ENCODE measurements at regions not wholly inside any gene's neighbourhood (a gene's known extent, or its start where the extent isn't known, plus 50 kb on each side); places are given as distances from the start of the nearest gene placed in this dataset.

GRCh38 chr11:98600103-98600502 is 420.6 kb upstream of the CNTN5 start:
- Histone ChIP-seq H3K36me3 (ENCODE audit: control insufficient read depth, insufficient read depth, low read length) (no peaks in the 10 kb centered on the region), H4K91ac (ENCODE audit: insufficient read depth, low read depth, low read length) (no peak overlapping the region), H2BK15ac (ENCODE audit: low read depth, low read length) (no peak overlapping the region), H2BK20ac (ENCODE audit: low read depth, low read length) (no peak overlapping the region), H4K5ac (ENCODE audit: low read depth, low read length) (no peak overlapping the region), H3K14ac (replicated peaks; ENCODE audit: low read depth, low read length) (no peak overlapping the region), H2BK5ac (ENCODE audit: low read depth, low read length, poor library complexity, severe bottlenecking) (no peak overlapping the region), H4K8ac (ENCODE audit: low read depth in 2 of 2, low read length in 2 of 2) (no peak overlapping the region), H3K4me3 (ENCODE audit: insufficient read depth, low read depth, low read length) (no peak overlapping the region), H3K27ac (ENCODE audit: insufficient read depth, low read length) (no peak overlapping the region), H2AFZ (replicated peaks; ENCODE audit: low read length, poor library complexity) (no peak overlapping the region), H3K27me3 (ENCODE audit: control insufficient read depth, insufficient read depth, low read length) (no peaks in the 10 kb centered on the region), H3K56ac (ENCODE audit: extremely low read depth, insufficient read depth, low read length) (no peak overlapping the region), H2AK9ac (replicated peaks; ENCODE audit: low read depth, low read length, poor library complexity) (no peak overlapping the region), H3K9me3 (ENCODE audit: control insufficient read depth, insufficient read depth, low read length) (peaks cover 11% of the 10 kb centered on the region), H3K23ac (ENCODE audit: low read depth, low read length) (no peak overlapping the region), H2AK5ac (ENCODE audit: low read depth, low read length) (no peak overlapping the region), H4K20me1 (ENCODE audit: insufficient read depth, low read length) (no peaks in the 10 kb centered on the region), H2BK120ac (ENCODE audit: low read depth, low read length) (no peak overlapping the region), H3K18ac (ENCODE audit: low read depth, low read length) (no peak overlapping the region), H3K9me1 (ENCODE audit: insufficient read depth, low read length) (no peaks in the 10 kb centered on the region), H3K79me1 (ENCODE audit: low read depth in 1 of 2, low read length in 2 of 2) (no peaks in the 10 kb centered on the region), H3K9ac (ENCODE audit: low read depth, low read length) (no peak overlapping the region), H3K4me1 (ENCODE audit: control insufficient read depth, insufficient read depth, low read length) (no peaks in the 10 kb centered on the region), H3K4me2 (ENCODE audit: low read depth, low read length) (no peak overlapping the region), H3K4ac (ENCODE audit: low read depth, low read length) (no peak overlapping the region)
- ChIA-PET CTCF (no interaction called here), POLR2A (ENCODE audit: unreplicated experiment) (no interaction called here)
- intact Hi-C loops (cut with micrococcal nuclease), result no loop called here
- 0% methylated on average over 1 of the region's 3 CpGs; no CpG with 5 or more reads in 1 of the 2 experiments for WGBS, 2 experiments (ENCODE audit: extremely low coverage in 2 of 2, insufficient read length in 1 of 2)
- ATAC-seq (ENCODE audit: low read depth) (no peak), DNase-seq (no peak)
- dilution Hi-C loops (cut with HindIII; ENCODE audit: low sequenced_read_pairs, unreplicated experiment), result no loop called here
- no peak for TF ChIP-seq MAFK (IDR thresholded peaks at IDR 0.05; ENCODE audit: low read depth, low read length)
- TF ChIP-seq BHLHE40 (IDR thresholded peaks at IDR 0.05; ENCODE audit: low read depth, low read length), result no peak
- no peak for TF ChIP-seq SMC3 (IDR thresholded peaks at IDR 0.05; ENCODE audit: low read depth, low read length)
- no peak for TF ChIP-seq MAZ (IDR thresholded peaks at IDR 0.05; ENCODE audit: borderline replicate concordance, low read depth, low read length)
- TF ChIP-seq USF2 (IDR thresholded peaks at IDR 0.05; ENCODE audit: low read depth, low read length), result no peak
- BruUV-seq (replicated peaks), result no TSS peak
- in situ Hi-C loops (cut with MboI; ENCODE audit: low sequenced_read_pairs), result no loop called here

Data from IMR-90 (cell line).